HEK293 (cell line): ENCODE measurements at regions not wholly inside any gene's neighbourhood (a gene's known extent, or its start where the extent isn't known, plus 50 kb on each side); places are given as distances from the start of the nearest gene placed in this dataset.

ENCODE experiments used
- SP3 ChIP-seq: fragments of 450-650 bp; formaldehyde crosslinking; IDR thresholded peaks from 2 replicates; pipeline ENCODE4 v1.5.1; 2016; ENCODE audit warnings: missing biosample characterization, missing genetic modification characterization
- YY1 ChIP-seq: fragments of 450-650 bp; formaldehyde crosslinking; IDR thresholded peaks from 2 replicates; pipeline ENCODE4 v1.5.1; 2018; ENCODE audit warnings: missing biosample characterization, missing genetic modification characterization
- ZBTB1 ChIP-seq: fragments of 450-650 bp; formaldehyde crosslinking; IDR thresholded peaks from 2 replicates; pipeline ENCODE4 v1.5.1; 2016; ENCODE audit warnings: missing biosample characterization, missing genetic modification characterization
- ZNF24 ChIP-seq: fragments of 450-650 bp; formaldehyde crosslinking; IDR thresholded peaks from 2 replicates; pipeline ENCODE4 v1.5.1; 2016; ENCODE audit warnings: missing biosample characterization, missing genetic modification characterization
- ZNF624 ChIP-seq: fragments of 450-650 bp; formaldehyde crosslinking; IDR thresholded peaks from 2 replicates; pipeline ENCODE4 v1.5.1; 2017; ENCODE audit warnings: missing biosample characterization, missing genetic modification characterization
- ZNF670 ChIP-seq: fragments of 450-650 bp; formaldehyde crosslinking; IDR thresholded peaks from 2 replicates; pipeline ENCODE4 v1.5.1; 2016; ENCODE audit warnings: missing biosample characterization, missing genetic modification characterization, low read depth
- TF ChIP-seq, protein P1 (sequence below): fragments of 450-650 bp; formaldehyde crosslinking; IDR thresholded peaks from 2 replicates; pipeline ENCODE4 v1.5.1; 2016; ENCODE audit warnings: missing biosample characterization, missing genetic modification characterization

- TF ChIP-seq, protein P1, sequence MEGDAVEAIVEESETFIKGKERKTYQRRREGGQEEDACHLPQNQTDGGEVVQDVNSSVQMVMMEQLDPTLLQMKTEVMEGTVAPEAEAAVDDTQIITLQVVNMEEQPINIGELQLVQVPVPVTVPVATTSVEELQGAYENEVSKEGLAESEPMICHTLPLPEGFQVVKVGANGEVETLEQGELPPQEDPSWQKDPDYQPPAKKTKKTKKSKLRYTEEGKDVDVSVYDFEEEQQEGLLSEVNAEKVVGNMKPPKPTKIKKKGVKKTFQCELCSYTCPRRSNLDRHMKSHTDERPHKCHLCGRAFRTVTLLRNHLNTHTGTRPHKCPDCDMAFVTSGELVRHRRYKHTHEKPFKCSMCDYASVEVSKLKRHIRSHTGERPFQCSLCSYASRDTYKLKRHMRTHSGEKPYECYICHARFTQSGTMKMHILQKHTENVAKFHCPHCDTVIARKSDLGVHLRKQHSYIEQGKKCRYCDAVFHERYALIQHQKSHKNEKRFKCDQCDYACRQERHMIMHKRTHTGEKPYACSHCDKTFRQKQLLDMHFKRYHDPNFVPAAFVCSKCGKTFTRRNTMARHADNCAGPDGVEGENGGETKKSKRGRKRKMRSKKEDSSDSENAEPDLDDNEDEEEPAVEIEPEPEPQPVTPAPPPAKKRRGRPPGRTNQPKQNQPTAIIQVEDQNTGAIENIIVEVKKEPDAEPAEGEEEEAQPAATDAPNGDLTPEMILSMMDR (tag by site-specific recombination): no peak
- no peak for TF ChIP-seq YY1 (tag by site-specific recombination)
- TF ChIP-seq SP3: no peak
- no peak for TF ChIP-seq ZNF670
- no peak for TF ChIP-seq ZNF624
- no peak for TF ChIP-seq ZNF24 (tag by site-specific recombination)
- no peak for TF ChIP-seq ZBTB1 (tag by site-specific recombination)
Observed at GRCh38 chr2:126804347-126804746, 94.3 kb upstream of the TEX51 start.
